ENCODE measurements at regions not wholly inside any gene's neighbourhood (a gene's known extent, or its start where the extent isn't known, plus 50 kb on each side); places are given as distances from the start of the nearest gene placed in this dataset.
A peak's percentile ranks its signal among the peaks of the same experiment; 100 is the strongest.

- TF ChIP-seq ZNF607 (CRISPR knock-in tag; IDR thresholded peaks at IDR 0.05; ENCODE audit: borderline replicate concordance) (no peak), NAIF1 (CRISPR knock-in tag; IDR thresholded peaks at IDR 0.05; ENCODE audit: borderline replicate concordance) (no peak), ZNF670 (CRISPR knock-in tag; IDR thresholded peaks at IDR 0.05; ENCODE audit: borderline replicate concordance) (no peak), ZMAT5 (CRISPR knock-in tag; IDR thresholded peaks at IDR 0.05; ENCODE audit: borderline replicate concordance, low read depth) (no peak), ZNF589 (CRISPR knock-in tag; conservative IDR thresholded peaks at IDR 0.05) (no peak), EEA1 (CRISPR knock-in tag; IDR thresholded peaks at IDR 0.05; ENCODE audit: borderline replicate concordance) (no peak), SNAPC5 (CRISPR knock-in tag; IDR thresholded peaks at IDR 0.05; ENCODE audit: borderline replicate concordance) (no peak), ZFX (CRISPR knock-in tag; IDR thresholded peaks at IDR 0.05; ENCODE audit: low read depth) (peak; percentile 48; the same call in 1 of the 2 replicates), YY1 (IDR thresholded peaks at IDR 0.05; ENCODE audit: insufficient read depth, insufficient replicate concordance, low read depth, low read length) (no peak), BCL6 (CRISPR knock-in tag; IDR thresholded peaks at IDR 0.05) (peak; percentile 70), ZNF652 (CRISPR knock-in tag; IDR thresholded peaks at IDR 0.05; ENCODE audit: borderline replicate concordance, low read depth) (no peak), CBX2 (IDR thresholded peaks at IDR 0.05; ENCODE audit: low read depth, low read length) (no peak), CBX2 (CRISPR knock-in tag; IDR thresholded peaks at IDR 0.05; ENCODE audit: low read depth) (no peak), ATM (IDR thresholded peaks at IDR 0.05; ENCODE audit: borderline replicate concordance) (no peak), ZNF292 (CRISPR knock-in tag; IDR thresholded peaks at IDR 0.05; ENCODE audit: borderline replicate concordance, low read depth) (peak; percentile 43; the same call in 1 of the 2 replicates), ZNF776 (CRISPR knock-in tag; IDR thresholded peaks at IDR 0.05) (no peak), ZNF839 (CRISPR knock-in tag; IDR thresholded peaks at IDR 0.05; ENCODE audit: borderline replicate concordance) (no peak), MIXL1 (CRISPR knock-in tag; IDR thresholded peaks at IDR 0.05) (no peak), PCBP1 (IDR thresholded peaks at IDR 0.05; ENCODE audit: borderline replicate concordance, low read depth, low read length) (no peak), E2F1 (CRISPR knock-in tag; IDR thresholded peaks at IDR 0.05) (no peak), HIC2 (CRISPR knock-in tag; IDR thresholded peaks at IDR 0.05; ENCODE audit: low read depth) (0 out of 2 replicates have a peak, but pooled peaks have one; percentile 32), KMT2B (CRISPR knock-in tag; IDR thresholded peaks at IDR 0.05) (no peak), CC2D1A (CRISPR knock-in tag; IDR thresholded peaks at IDR 0.05) (no peak), RNF219 (CRISPR knock-in tag; IDR thresholded peaks at IDR 0.05) (no peak)
These were observed 84.3 kb upstream of the SHB start (continued) for GRCh38 chr9:38153152-38153909.
